GM21717 (cell line): ENCODE measurements at regions not wholly inside any gene's neighbourhood (a gene's known extent, or its start where the extent isn't known, plus 50 kb on each side); places are given as distances from the start of the nearest gene placed in this dataset.

Source experiments
- ATAC-seq: cut with Tn5 transposase; IDR thresholded peaks from one replicate; pipeline ENCODE4 v1.9.1; 2021; ENCODE audit warnings: mild to moderate bottlenecking, moderate library complexity; ENCODE audit not compliant: unreplicated experiment

- no peak for ATAC-seq
Observed at GRCh38 chr4:66097218-66097617, 426.9 kb upstream of the EPHA5 start.

- no peak for ATAC-seq
Observed at GRCh38 chr4:66095065-66095464, 424.8 kb upstream of the EPHA5 start.

- no peak for ATAC-seq
Observed at GRCh38 chr4:66094070-66094469, 423.8 kb upstream of the EPHA5 start.

GRCh38 chr4:66091786-66092185 is 421.5 kb upstream of the EPHA5 start:
- ATAC-seq: no peak

- ATAC-seq: no peak
Observed at GRCh38 chr4:66073961-66074360, 403.7 kb upstream of the EPHA5 start.

DNA sequence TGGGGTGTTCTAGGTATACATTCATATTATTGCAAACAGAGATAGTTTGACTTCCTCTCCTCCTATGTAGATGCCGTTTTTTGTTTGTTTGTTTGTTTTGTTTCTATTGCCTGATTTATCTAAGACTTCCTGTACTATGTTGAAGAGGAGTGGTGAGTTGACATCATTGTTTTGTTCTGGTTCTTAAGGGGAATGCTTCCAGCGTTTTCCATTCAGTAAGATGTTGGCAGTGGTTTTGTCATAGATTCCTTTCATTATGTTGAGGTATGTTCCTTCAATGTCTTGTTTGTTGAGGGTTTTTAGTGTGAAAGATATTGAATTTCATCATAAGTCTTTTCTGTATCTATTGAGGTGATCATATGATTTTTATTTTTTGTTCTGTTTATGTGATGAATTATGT is 401.6 kb upstream of the EPHA5 start:
- ATAC-seq: no peak

DNA sequence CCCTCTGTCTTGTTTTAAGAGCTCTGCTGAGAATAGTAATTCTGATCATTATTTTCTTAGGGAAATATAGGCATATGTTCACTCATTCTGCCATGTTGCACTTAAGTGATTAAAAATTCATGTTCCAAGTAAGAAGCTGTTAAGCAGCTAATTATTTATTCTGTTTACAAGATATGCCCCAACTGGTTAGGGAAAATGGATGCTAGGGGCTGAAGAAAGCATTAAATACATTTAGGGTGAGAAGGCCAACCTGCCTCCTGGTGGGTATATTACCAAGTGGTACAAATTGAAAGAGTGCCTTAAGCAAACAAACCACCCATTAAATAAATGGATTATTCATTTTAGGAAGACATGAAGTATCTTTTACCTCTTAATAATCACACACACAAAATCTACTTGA is 392.6 kb upstream of the EPHA5 start:
- no peak for ATAC-seq

DNA sequence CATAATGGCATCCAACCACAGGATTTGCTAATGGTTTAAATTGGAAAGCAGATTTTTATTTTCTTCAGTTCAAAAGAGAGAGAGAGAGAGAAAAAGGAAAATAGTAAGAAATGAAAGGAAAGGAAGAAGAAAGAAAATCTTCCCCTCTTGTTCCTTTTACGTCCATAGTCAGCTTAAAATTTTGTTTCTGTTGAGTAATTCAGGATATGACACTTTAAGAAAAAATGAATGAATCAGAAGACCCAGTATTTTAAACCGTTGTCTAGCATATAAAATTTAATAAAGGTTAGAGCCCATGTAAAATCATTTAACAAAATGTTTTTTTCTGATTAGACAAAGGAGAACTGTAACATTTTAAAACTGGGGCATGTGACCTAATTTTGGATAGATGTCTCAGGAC is 391.8 kb upstream of the EPHA5 start:
- no peak for ATAC-seq

- no peak for ATAC-seq
Observed at GRCh38 chr4:66059556-66059955, 389.3 kb upstream of the EPHA5 start.

GRCh38 chr4:66059136-66059535 is 388.8 kb upstream of the EPHA5 start:
- no peak for ATAC-seq

GRCh38 chr4:66055999-66056398 is 385.7 kb upstream of the EPHA5 start:
- no peak for ATAC-seq

GRCh38 chr4:66052426-66052825 is 382.1 kb upstream of the EPHA5 start:
- ATAC-seq: no peak

GRCh38 chr4:66048861-66049260 is 378.6 kb upstream of the EPHA5 start:
- no peak for ATAC-seq

- ATAC-seq: no peak
Observed at GRCh38 chr4:66045913-66046312, 375.6 kb upstream of the EPHA5 start.

DNA sequence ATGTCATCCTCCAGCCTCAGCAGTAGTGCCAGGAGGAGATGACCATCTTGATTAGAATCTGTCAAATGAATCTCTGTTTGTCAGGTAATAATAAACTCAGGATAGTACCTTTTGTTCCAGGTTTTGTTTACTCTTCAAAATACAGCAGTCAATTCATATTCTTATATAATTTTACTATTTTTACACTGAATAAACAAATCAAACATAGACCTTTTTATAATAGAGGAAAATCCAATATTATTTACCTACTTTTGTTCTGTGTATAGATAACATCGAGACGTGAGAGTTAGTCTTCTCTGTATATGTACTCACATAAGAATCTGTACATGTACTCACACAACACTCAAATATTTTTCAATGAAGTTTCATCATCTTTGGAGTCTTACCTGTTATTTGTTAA is 365.4 kb upstream of the EPHA5 start:
- no peak for ATAC-seq

GRCh38 chr4:66034671-66035070 is 364.4 kb upstream of the EPHA5 start:
- ATAC-seq: no peak

GRCh38 chr4:66034262-66034661 is 364.0 kb upstream of the EPHA5 start:
- ATAC-seq: no peak

GRCh38 chr4:66032571-66032970 is 362.3 kb upstream of the EPHA5 start:
- no peak for ATAC-seq

DNA sequence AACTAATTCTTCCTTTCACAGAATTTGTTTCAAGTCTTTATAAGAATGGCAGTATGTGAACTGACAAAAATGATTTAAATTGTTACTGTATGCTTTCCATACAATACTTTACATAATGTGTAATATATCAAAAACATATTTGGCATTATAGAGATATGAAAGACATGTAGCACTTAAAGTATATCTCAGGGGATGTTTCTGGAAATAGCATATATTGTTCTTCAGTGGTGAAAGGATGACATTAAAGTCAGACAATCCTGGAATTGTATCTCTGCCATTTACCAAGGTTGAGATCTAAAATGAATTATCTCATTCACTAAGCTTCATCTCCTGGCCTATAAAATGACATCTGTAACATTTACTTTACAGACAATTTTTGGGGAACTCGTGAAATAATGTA is 358.4 kb upstream of the EPHA5 start:
- no peak for ATAC-seq

DNA sequence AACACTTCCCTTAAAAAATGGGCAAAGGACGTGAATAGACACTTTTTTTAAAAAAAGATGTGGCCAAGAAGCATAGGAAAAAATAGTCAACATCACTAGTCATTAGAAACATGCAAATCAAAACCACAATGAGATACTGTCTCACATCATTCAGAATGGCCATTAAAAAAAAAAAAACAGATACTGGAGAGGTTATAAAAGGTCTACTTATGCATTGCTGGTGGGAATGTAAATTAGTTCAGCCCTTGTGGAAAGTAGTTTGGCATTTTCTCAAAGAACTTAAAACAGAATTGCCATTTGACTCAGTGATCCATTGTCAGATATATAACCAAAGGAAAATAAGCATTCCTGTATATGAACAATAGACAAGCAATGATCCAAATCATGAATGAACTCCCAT is 352.8 kb upstream of the EPHA5 start:
- no peak for ATAC-seq

GRCh38 chr4:66017671-66018070 is 347.4 kb upstream of the EPHA5 start:
- ATAC-seq: no peak

DNA sequence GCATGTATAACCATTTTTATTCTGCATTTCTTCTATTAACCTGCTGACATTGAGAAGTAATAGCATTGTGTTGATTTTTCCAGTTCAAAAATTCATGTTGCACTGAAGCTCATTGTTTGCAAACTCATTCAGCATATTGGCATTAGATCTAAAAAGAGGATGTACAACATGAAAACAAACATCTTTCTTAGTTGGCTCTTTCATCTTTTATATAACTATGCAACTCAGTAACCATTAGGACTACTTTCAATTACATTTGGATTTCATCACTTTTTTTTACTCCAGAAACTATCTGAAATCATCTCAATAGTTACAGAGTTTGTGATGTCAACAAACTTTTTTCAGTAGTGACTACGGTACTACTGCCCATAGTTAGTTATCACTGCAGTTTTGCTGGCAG is 346.0 kb upstream of the EPHA5 start:
- no peak for ATAC-seq

GRCh38 chr4:66014146-66014765 is 344.0 kb upstream of the EPHA5 start:
- no peak for ATAC-seq
